IMR-90 (cell line): ENCODE measurements at regions not wholly inside any gene's neighbourhood (a gene's known extent, or its start where the extent isn't known, plus 50 kb on each side); places are given as distances from the start of the nearest gene placed in this dataset.
"Not testable (repeated sequence)": the region's sequence is repeated elsewhere in the genome, so short reads cannot be mapped to it uniquely, and the experiment has no call there.

ENCODE experiments used
- ATAC-seq: fragments of 200-7000 bp; cut with Tn5 transposase; 2 replicates; pipeline ENCODE4 v1.9.1; 2020; ENCODE audit warnings: low read depth, mild to moderate bottlenecking, moderate library complexity
- BruUV-seq: library from RNA; stranded (reverse); fragments of 400-500 nt; replicated peaks from 2 replicates; lab custom pipeline; 2021; lab: Mats Ljungman, UMichigan
- CTCF ChIA-PET: fragments of 300-600 bp; formaldehyde crosslinking; extraction: SDS; loops from one replicate; lab custom pipeline; 2021; ENCODE audit warnings: antibody characterized with exemption; lab: Yijun Ruan, JAX
- POLR2A ChIA-PET: fragments of 300-600 bp; sonication (Branson Sonifier 250); formaldehyde crosslinking; loops from one replicate; lab custom pipeline; 2022; ENCODE audit warnings: antibody characterized with exemption; ENCODE audit not compliant: unreplicated experiment; lab: Charles Lee
- DNase-seq: peaks from one replicate; pipeline ENCODE4 v3.0.0; 2013
- H2AFZ ChIP-seq: replicated peaks from 2 replicates; pipeline ENCODE3; 2013; ENCODE audit warnings: low read length, mild to moderate bottlenecking; ENCODE audit not compliant: poor library complexity
- H2AK5ac ChIP-seq: 2 replicates; pipeline ENCODE4 v1.6.1; 2013; ENCODE audit warnings: low read depth, low read length, inconsistent platforms
- H2AK9ac ChIP-seq: replicated peaks from 2 replicates; pipeline ENCODE3; 2013; ENCODE audit warnings: mild to moderate bottlenecking, low read depth, low read length, moderate library complexity; ENCODE audit not compliant: poor library complexity
- H2BK120ac ChIP-seq: 2 replicates; pipeline ENCODE4 v1.6.1; 2013; ENCODE audit warnings: low read depth, low read length, inconsistent platforms
- H2BK15ac ChIP-seq: 3 replicates; pipeline ENCODE4 v1.6.1; 2013; ENCODE audit warnings: low read depth, low read length, inconsistent platforms
- H2BK20ac ChIP-seq: 2 replicates; pipeline ENCODE4 v1.6.1; 2013; ENCODE audit warnings: low read depth, mild to moderate bottlenecking, inconsistent platforms, low read length, moderate library complexity
- H2BK5ac ChIP-seq: 2 replicates; pipeline ENCODE4 v1.6.1; 2013; ENCODE audit warnings: mild to moderate bottlenecking, low read depth, low read length, inconsistent platforms; ENCODE audit not compliant: poor library complexity, severe bottlenecking
- H3K14ac ChIP-seq: replicated peaks from 2 replicates; pipeline ENCODE4 v1.6.1; 2013; ENCODE audit warnings: low read depth, low read length, inconsistent platforms
- H3K18ac ChIP-seq: 2 replicates; pipeline ENCODE4 v1.6.1; 2013; ENCODE audit warnings: low read depth, low read length, control low read depth
- H3K23ac ChIP-seq: 2 replicates; pipeline ENCODE4 v1.6.1; 2013; ENCODE audit warnings: low read depth, low read length, inconsistent platforms
- H3K27ac ChIP-seq: 2 replicates; pipeline ENCODE4 v1.5.1; 2013; ENCODE audit warnings: mild to moderate bottlenecking, control low read depth, low read length; ENCODE audit not compliant: insufficient read depth
- H3K27me3 ChIP-seq: 2 replicates; pipeline ENCODE4 v1.6.1; 2013; ENCODE audit warnings: low read length; ENCODE audit not compliant: control insufficient read depth, insufficient read depth
- H3K36me3 ChIP-seq: 2 replicates; pipeline ENCODE4 v1.6.1; 2013; ENCODE audit warnings: low read length, mixed read lengths; ENCODE audit not compliant: control insufficient read depth, insufficient read depth
- H3K4ac ChIP-seq: 2 replicates; pipeline ENCODE4 v1.6.1; 2013; ENCODE audit warnings: low read depth, low read length, inconsistent platforms
- H3K4me1 ChIP-seq: 2 replicates; pipeline ENCODE4 v1.6.1; 2013; ENCODE audit warnings: low read length, mixed read lengths; ENCODE audit not compliant: control insufficient read depth, insufficient read depth
- H3K4me2 ChIP-seq: 2 replicates; pipeline ENCODE4 v1.6.1; 2013; ENCODE audit warnings: low read depth, mild to moderate bottlenecking, control low read depth, low read length, moderate library complexity
- H3K4me3 ChIP-seq: 2 replicates; pipeline ENCODE4 v1.5.1; 2013; ENCODE audit warnings: low read depth, mild to moderate bottlenecking, control low read depth, low read length, moderate library complexity; ENCODE audit not compliant: insufficient read depth
- H3K56ac ChIP-seq: 2 replicates; pipeline ENCODE4 v1.6.1; 2013; ENCODE audit warnings: low read length, inconsistent platforms; ENCODE audit not compliant: insufficient read depth; ENCODE audit errors: extremely low read depth
- H3K79me1 ChIP-seq, 2 experiments: 2 replicates each; pipeline ENCODE4 v1.6.1; 2013; ENCODE audit warnings: low read length in 2 of 2, inconsistent platforms in 1 of 2, low read depth in 1 of 2
- H3K9ac ChIP-seq: 2 replicates; pipeline ENCODE4 v1.6.1; 2013; ENCODE audit warnings: low read depth, low read length, control low read depth
- H3K9me1 ChIP-seq: 2 replicates; pipeline ENCODE4 v1.6.1; 2013; ENCODE audit warnings: low read length, inconsistent platforms; ENCODE audit not compliant: insufficient read depth
- H3K9me3 ChIP-seq: 2 replicates; pipeline ENCODE4 v1.6.1; 2013; ENCODE audit warnings: low read length; ENCODE audit not compliant: control insufficient read depth, insufficient read depth
- H4K20me1 ChIP-seq: 2 replicates; pipeline ENCODE4 v1.6.1; 2013; ENCODE audit warnings: low read length, inconsistent platforms; ENCODE audit not compliant: insufficient read depth
- H4K5ac ChIP-seq: 2 replicates; pipeline ENCODE4 v1.6.1; 2013; ENCODE audit warnings: mild to moderate bottlenecking, low read depth, low read length, control low read depth
- H4K8ac ChIP-seq, 2 experiments: 2 replicates each; pipeline ENCODE4 v1.6.1; 2013; ENCODE audit warnings: low read depth in 2 of 2, low read length in 2 of 2, control low read depth in 1 of 2, inconsistent platforms in 1 of 2
- H4K91ac ChIP-seq: 2 replicates; pipeline ENCODE4 v1.6.1; 2013; ENCODE audit warnings: low read depth, low read length, inconsistent platforms; ENCODE audit not compliant: insufficient read depth
- dilution Hi-C: fragments of 300-500 bp; cut with HindIII; formaldehyde crosslinking; loops from one replicate; pipeline ENCODE4 v1.14.3; 2018; ENCODE audit warnings: low sequenced_read_pairs; ENCODE audit not compliant: unreplicated experiment
- in situ Hi-C: fragments of 300-500 bp; cut with MboI; formaldehyde crosslinking; loops from 3 replicates; pipeline ENCODE4 v1.14.3; 2019; ENCODE audit warnings: low sequenced_read_pairs, inconsistent platforms, mixed read lengths
- intact Hi-C: fragments of 100-400 bp; cut with micrococcal nuclease; formaldehyde crosslinking; loops from 2 replicates; pipeline ENCODE4 v1.10.0; 2022

DNA sequence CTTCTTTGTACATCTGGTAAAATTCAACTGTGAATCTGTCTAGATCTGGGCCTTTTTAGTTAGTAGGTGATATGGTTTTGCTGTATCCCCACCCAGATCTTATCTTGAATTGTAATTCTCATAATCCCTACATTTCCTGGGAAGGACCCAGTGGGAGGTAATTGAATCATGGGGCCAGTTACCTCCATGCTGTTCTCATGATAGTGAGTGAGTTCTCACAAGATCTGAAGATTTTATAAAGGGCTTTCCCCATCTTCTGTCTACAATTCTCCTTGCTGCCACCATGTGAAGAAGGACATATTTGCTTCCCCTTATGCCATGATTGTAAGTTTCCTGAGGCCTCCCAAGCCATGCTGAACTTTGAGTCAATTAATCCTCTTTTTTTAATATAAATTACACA lies 410.4 kb upstream of the EPHA7 start:
- H2BK120ac ChIP-seq, POLR2A ChIA-PET, ATAC-seq, H3K4me3 ChIP-seq, BruUV-seq, H2BK15ac ChIP-seq, H3K23ac ChIP-seq, H4K5ac ChIP-seq, H3K9me3 ChIP-seq, H3K79me1 ChIP-seq, H3K4me1 ChIP-seq, H2BK5ac ChIP-seq, in situ Hi-C loops, CTCF ChIA-PET, H4K91ac ChIP-seq, H2AK9ac ChIP-seq, H3K27me3 ChIP-seq, dilution Hi-C loops, H4K20me1 ChIP-seq, H2BK20ac ChIP-seq, H2AK5ac ChIP-seq, H2AFZ ChIP-seq, H3K18ac ChIP-seq, H3K9ac ChIP-seq, intact Hi-C loops, H3K56ac ChIP-seq, H3K14ac ChIP-seq, H3K4ac ChIP-seq, H4K8ac ChIP-seq, H3K27ac ChIP-seq, H3K9me1 ChIP-seq, H3K36me3 ChIP-seq, DNase-seq, H3K4me2 ChIP-seq: not testable (repeated sequence)
